ENCODE measurements at regions not wholly inside any gene's neighbourhood (a gene's known extent, or its start where the extent isn't known, plus 50 kb on each side); places are given as distances from the start of the nearest gene placed in this dataset.
A peak's percentile ranks its signal among the peaks of the same experiment; 100 is the strongest.

GRCh38 chr10:78299851-78300468 is 266.3 kb downstream of the RPS24 start:
- DNase-seq (ENCODE audit: low spot score), result no peak

GRCh38 chr10:78300526-78300925 is 266.9 kb downstream of the RPS24 start:
- no peak for DNase-seq (ENCODE audit: low spot score)

GRCh38 chr10:78301481-78301880 is 267.8 kb downstream of the RPS24 start:
- no peak for DNase-seq (ENCODE audit: low spot score)

GRCh38 chr10:78301891-78302738 is 268.5 kb downstream of the RPS24 start:
- no peak for DNase-seq (ENCODE audit: low spot score)

- DNase-seq (ENCODE audit: low spot score), result no peak
These were observed 269.0 kb downstream of the RPS24 start for GRCh38 chr10:78302739-78302988.

- DNase-seq (ENCODE audit: low spot score), result peak; percentile 97
These were observed 269.6 kb downstream of the RPS24 start for GRCh38 chr10:78302989-78303854.

- DNase-seq (ENCODE audit: low spot score), result no peak
These were observed 270.7 kb downstream of the RPS24 start for GRCh38 chr10:78304091-78305045.

- DNase-seq (ENCODE audit: low spot score), result no peak
These were observed 271.6 kb downstream of the RPS24 start for GRCh38 chr10:78305311-78305710.

- no peak for DNase-seq (ENCODE audit: low spot score)
These were observed 272.7 kb downstream of the RPS24 start for GRCh38 chr10:78306358-78306757.

- no peak for DNase-seq (ENCODE audit: low spot score)
These were observed 273.9 kb downstream of the RPS24 start for GRCh38 chr10:78307576-78307975.

- DNase-seq (ENCODE audit: low spot score), result no peak
These were observed 276.0 kb downstream of the RPS24 start for GRCh38 chr10:78309536-78310237.

- no peak for DNase-seq (ENCODE audit: low spot score)
These were observed 276.9 kb downstream of the RPS24 start for GRCh38 chr10:78310481-78311080.

- DNase-seq (ENCODE audit: low spot score), result no peak
These were observed 278.8 kb downstream of the RPS24 start for GRCh38 chr10:78312197-78313047.

GRCh38 chr10:78313048-78313381 is 279.4 kb downstream of the RPS24 start:
- no peak for DNase-seq (ENCODE audit: low spot score)

GRCh38 chr10:78313636-78314035 is 280.0 kb downstream of the RPS24 start:
- DNase-seq (ENCODE audit: low spot score), result no peak

- no peak for DNase-seq (ENCODE audit: low spot score)
These were observed 281.0 kb downstream of the RPS24 start for GRCh38 chr10:78314651-78315050.

- DNase-seq (ENCODE audit: low spot score), result no peak
These were observed 282.8 kb downstream of the RPS24 start for GRCh38 chr10:78316451-78316931.

GRCh38 chr10:78318305-78318704 is 284.6 kb downstream of the RPS24 start:
- no peak for DNase-seq (ENCODE audit: low spot score)

- DNase-seq (ENCODE audit: low spot score), result no peak
These were observed 285.7 kb downstream of the RPS24 start for GRCh38 chr10:78319371-78319770.

- DNase-seq (ENCODE audit: low spot score), result no peak
These were observed 286.2 kb downstream of the RPS24 start for GRCh38 chr10:78319841-78320240.
